ENCODE measurements at regions not wholly inside any gene's neighbourhood (a gene's known extent, or its start where the extent isn't known, plus 50 kb on each side); places are given as distances from the start of the nearest gene placed in this dataset.

- TF ChIP-seq POLR2A (IDR thresholded peaks at IDR 0.05) = no peak
- TF ChIP-seq CTCF (IDR thresholded peaks at IDR 0.05) = no peak
- H3K4me3 ChIP-seq = no peak overlapping the region
Observed at GRCh38 chr4:165663411-165663810, 209.6 kb upstream of the TLL1 start.

GRCh38 chr4:165666836-165667235, 206.2 kb upstream of the TLL1 start:
- no peaks in the 10 kb centered on the region for H3K36me3 ChIP-seq
- DNase-seq = no peak
- no peak overlapping the region for H3K27ac ChIP-seq
- ATAC-seq = no peak
- no peaks in the 10 kb centered on the region for H3K27me3 ChIP-seq
- H3K9me3 ChIP-seq = no peaks in the 10 kb centered on the region
- intact Hi-C loops (cut with DNase I) = no loop called here
- TF ChIP-seq CTCF (IDR thresholded peaks at IDR 0.05) = no peak
- TF ChIP-seq POLR2A (IDR thresholded peaks at IDR 0.05) = no peak
- WGBS, 4 donors = 84 to 88% (median 87%) methylated on average over 5 of the region's 5 CpGs
- no peak overlapping the region for H3K4me3 ChIP-seq
- H3K4me1 ChIP-seq = no peaks in the 10 kb centered on the region

More at GRCh38 chr4:165663411-165663810, 209.6 kb upstream of the TLL1 start:
- intact Hi-C loops (cut with DNase I) = no loop called here
- Histone ChIP-seq H3K36me3 (no peaks in the 10 kb centered on the region), H3K4me1 (no peaks in the 10 kb centered on the region), H3K27ac (no peak overlapping the region), H3K9me3 (no peaks in the 10 kb centered on the region), H3K27me3 (no peaks in the 10 kb centered on the region)
- ATAC-seq (no peak), DNase-seq (no peak)

- no peak overlapping the region for H3K27ac ChIP-seq
- intact Hi-C loops (cut with DNase I) = no loop called here
- H3K9me3 ChIP-seq = no peaks in the 10 kb centered on the region
- no peaks in the 10 kb centered on the region for H3K27me3 ChIP-seq
- no peaks in the 10 kb centered on the region for H3K4me1 ChIP-seq
- H3K36me3 ChIP-seq = no peaks in the 10 kb centered on the region
- no peak overlapping the region for H3K4me3 ChIP-seq
- no peak for ATAC-seq
- no peak for DNase-seq
- 96 to 100% (median 97%) methylated on average over 1 of the region's 1 CpG for WGBS, 4 donors
- no peak for TF ChIP-seq CTCF (IDR thresholded peaks at IDR 0.05)
- TF ChIP-seq POLR2A (IDR thresholded peaks at IDR 0.05) = no peak
Observed at GRCh38 chr4:165667969-165668368, 205.1 kb upstream of the TLL1 start.

- TF ChIP-seq POLR2A (IDR thresholded peaks at IDR 0.05) (no peak), CTCF (IDR thresholded peaks at IDR 0.05) (no peak)
- Histone ChIP-seq H3K27ac (no peak overlapping the region), H3K27me3 (no peaks in the 10 kb centered on the region), H3K9me3 (no peaks in the 10 kb centered on the region), H3K4me1 (no peaks in the 10 kb centered on the region), H3K36me3 (no peaks in the 10 kb centered on the region), H3K4me3 (no peak overlapping the region)
- DNase-seq = no peak
- 21 to 39% (median 27%) methylated on average over 2 of the region's 2 CpGs for WGBS, 4 donors
- no peak for ATAC-seq
- intact Hi-C loops (cut with DNase I) = no loop called here
Observed at GRCh38 chr4:165668694-165669093, 204.3 kb upstream of the TLL1 start.

Measured in heart left ventricle (tissue), 16 donors.